Gastroesophageal sphincter (tissue), 4 donors: ENCODE measurements at regions not wholly inside any gene's neighbourhood (a gene's known extent, or its start where the extent isn't known, plus 50 kb on each side); places are given as distances from the start of the nearest gene placed in this dataset.

Source experiments
- ATAC-seq: fragments of 150-250 bp; one replicate; pipeline ENCODE4 v1.9.1; 2016; ENCODE audit warnings: mild to moderate bottlenecking, moderate library complexity
- H3K27ac ChIP-seq, 4 donors: fragments of 200-600 bp; sonication (generic) in 3 of 4; 1 replicate in 3 of 4; 2 replicates in 1 of 4; pipeline ENCODE4 v1.5.1; 2016 to 2019
- H3K27me3 ChIP-seq: fragments of 200-600 bp; sonication (generic); one replicate; pipeline ENCODE4 v1.5.1; 2019
- H3K36me3 ChIP-seq, 2 donors: fragments of 200-600 bp; sonication (generic); one replicate each; pipeline ENCODE4 v1.5.1; 2019; ENCODE audit warnings: control low read depth in 1 of 2
- H3K4me1 ChIP-seq, 3 donors: fragments of 200-600 bp; sonication (generic); 1 replicate in 2 of 3; 2 replicates in 1 of 3; pipeline ENCODE4 v1.5.1; 2016 to 2019; ENCODE audit warnings: control low read depth in 2 of 3
- H3K4me3 ChIP-seq, 2 donors: fragments of 200-600 bp; sonication (generic); one replicate each; pipeline ENCODE4 v1.5.1; 2019; ENCODE audit warnings: mild to moderate bottlenecking in 1 of 2, moderate library complexity in 1 of 2
- H3K9me3 ChIP-seq, 3 donors: fragments of 200-600 bp; sonication (generic); one replicate each; pipeline ENCODE4 v1.5.1; 2017 to 2019; ENCODE audit warnings: control low read depth in 2 of 3
- EP300 ChIP-seq: sonication (generic); formaldehyde crosslinking; IDR thresholded peaks from one replicate; pipeline ENCODE4 v1.6.1; 2017; ENCODE audit warnings: antibody characterized with exemption, mild to moderate bottlenecking
- POLR2A ChIP-seq, 2 donors: fragments of 450-650 bp; IDR thresholded peaks; one replicate each; pipeline ENCODE4 v1.6.1; 2017; ENCODE audit warnings: antibody characterized with exemption in 2 of 2, mild to moderate bottlenecking in 2 of 2, moderate library complexity in 1 of 2
- POLR2AphosphoS5 ChIP-seq: sonication (generic); formaldehyde crosslinking; IDR thresholded peaks from one replicate; pipeline ENCODE4 v1.6.1; 2017; ENCODE audit warnings: antibody characterized with exemption
- WGBS, 2 donors: methylation state at CpG; one replicate each; pipeline ENCODE4 v1.1.5; 2018; ENCODE audit warnings: low coverage in 1 of 2; 5-methylcytosine and 5-hydroxymethylcytosine counted together
- small RNA-seq, 4 donors: library from RNA; depleted of rRNA; stranded (forward); fragments of <200 nt; gene quantifications; one replicate each; pipeline ENCODE3, GENCODE V24; 2016
- TF ChIP-seq, protein P1 (sequence below), 4 experiments: fragments of 200-600 bp in 2 of 4; fragments of 450-650 bp in 2 of 4; sonication (generic) in 1 of 4; IDR thresholded peaks; one replicate each; pipeline ENCODE4 v1.5.1; 2017 to 2019; ENCODE audit warnings: antibody characterized with exemption in 4 of 4, mild to moderate bottlenecking in 2 of 4, moderate library complexity in 2 of 4

DNA sequence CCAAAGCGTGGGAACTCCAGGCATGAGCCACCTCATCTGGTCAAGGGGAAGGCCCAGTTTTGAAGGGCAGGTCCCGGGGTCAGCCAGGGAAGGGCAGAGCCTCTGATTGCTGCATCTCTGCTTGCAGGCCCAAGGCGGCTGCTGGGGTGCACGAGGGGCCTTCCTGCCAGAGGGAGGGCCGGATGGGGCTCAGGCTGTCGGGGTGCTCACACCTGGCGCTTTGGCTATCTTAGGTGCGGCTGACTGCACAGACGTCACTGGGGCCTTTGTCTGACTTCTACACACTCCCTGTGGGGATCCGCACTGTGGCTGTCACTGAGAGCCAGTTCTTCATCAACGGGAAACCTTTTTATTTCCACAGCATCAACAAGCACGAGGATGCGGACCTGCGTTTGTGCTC is 68.7 kb downstream of the ZNF727 start:
- TF ChIP-seq, protein P1, sequence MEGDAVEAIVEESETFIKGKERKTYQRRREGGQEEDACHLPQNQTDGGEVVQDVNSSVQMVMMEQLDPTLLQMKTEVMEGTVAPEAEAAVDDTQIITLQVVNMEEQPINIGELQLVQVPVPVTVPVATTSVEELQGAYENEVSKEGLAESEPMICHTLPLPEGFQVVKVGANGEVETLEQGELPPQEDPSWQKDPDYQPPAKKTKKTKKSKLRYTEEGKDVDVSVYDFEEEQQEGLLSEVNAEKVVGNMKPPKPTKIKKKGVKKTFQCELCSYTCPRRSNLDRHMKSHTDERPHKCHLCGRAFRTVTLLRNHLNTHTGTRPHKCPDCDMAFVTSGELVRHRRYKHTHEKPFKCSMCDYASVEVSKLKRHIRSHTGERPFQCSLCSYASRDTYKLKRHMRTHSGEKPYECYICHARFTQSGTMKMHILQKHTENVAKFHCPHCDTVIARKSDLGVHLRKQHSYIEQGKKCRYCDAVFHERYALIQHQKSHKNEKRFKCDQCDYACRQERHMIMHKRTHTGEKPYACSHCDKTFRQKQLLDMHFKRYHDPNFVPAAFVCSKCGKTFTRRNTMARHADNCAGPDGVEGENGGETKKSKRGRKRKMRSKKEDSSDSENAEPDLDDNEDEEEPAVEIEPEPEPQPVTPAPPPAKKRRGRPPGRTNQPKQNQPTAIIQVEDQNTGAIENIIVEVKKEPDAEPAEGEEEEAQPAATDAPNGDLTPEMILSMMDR (IDR thresholded peaks at IDR 0.05): no peak
- no peak for TF ChIP-seq POLR2AphosphoS5
- no peak for TF ChIP-seq EP300
- TF ChIP-seq POLR2A (IDR thresholded peaks at IDR 0.05): no peak
- no peak for ATAC-seq
- peaks cover 0 to 9% (median 0%) of the 10 kb centered on the region in 3 donors for H3K9me3 ChIP-seq
- WGBS, 2 donors: 40 to 60% methylated on average over 1 of the region's 14 CpGs
- H3K27me3 ChIP-seq: no peaks in the 10 kb centered on the region
- H3K4me3 ChIP-seq: no peak overlapping the region
- H3K36me3 ChIP-seq: no peaks in the 10 kb centered on the region
- no peak overlapping the region for H3K27ac ChIP-seq
- no peaks in the 10 kb centered on the region for H3K4me1 ChIP-seq

DNA sequence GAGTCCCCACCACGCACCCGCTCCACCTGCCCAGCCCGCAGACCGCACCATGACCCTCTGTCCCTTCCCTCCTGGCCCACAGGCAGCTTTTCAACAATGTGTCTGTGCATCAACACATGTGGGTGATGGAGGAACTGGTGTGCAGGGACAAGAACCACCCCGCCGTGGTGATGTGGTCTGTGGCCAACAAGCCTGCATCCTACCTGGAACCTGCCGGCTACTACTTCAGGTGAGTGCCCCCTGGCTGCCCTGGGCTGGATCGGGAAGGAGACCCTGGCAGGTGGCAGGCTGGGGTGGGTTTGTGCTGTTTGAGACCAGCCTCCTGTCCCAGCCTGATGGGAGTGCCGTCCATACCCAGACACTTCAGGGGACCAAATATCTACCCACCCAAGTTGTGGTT is 69.6 kb downstream of the ZNF727 start:
- Histone ChIP-seq H3K27me3 (no peaks in the 10 kb centered on the region), H3K4me3 (no peak overlapping the region), H3K27ac (no peak overlapping the region), H3K36me3 (no peaks in the 10 kb centered on the region), H3K4me1 (no peaks in the 10 kb centered on the region), H3K9me3 (peaks cover 0 to 9% (median 0%) of the 10 kb centered on the region in 3 donors)
- TF ChIP-seq POLR2AphosphoS5: no peak
- TF ChIP-seq, protein P1 (IDR thresholded peaks at IDR 0.05): no peak
- TF ChIP-seq EP300: no peak
- TF ChIP-seq POLR2A (IDR thresholded peaks at IDR 0.05): no peak
- ATAC-seq: no peak
- 92 to 100% methylated on average over 1 to 2 of the region's 9 CpGs for WGBS, 2 donors

- TF ChIP-seq POLR2A (IDR thresholded peaks at IDR 0.05): no peak
- no peak for TF ChIP-seq EP300
- TF ChIP-seq, protein P1 (IDR thresholded peaks at IDR 0.05): no peak
- no peak for TF ChIP-seq POLR2AphosphoS5
- Histone ChIP-seq H3K4me1 (no peaks in the 10 kb centered on the region), H3K36me3 (no peaks in the 10 kb centered on the region), H3K27me3 (no peaks in the 10 kb centered on the region), H3K9me3 (peaks cover 0 to 52% (median 0%) of the 10 kb centered on the region in 3 donors), H3K4me3 (no peak overlapping the region), H3K27ac (no peak overlapping the region)
- WGBS, 2 donors: 70 to 83% methylated on average over 2 of the region's 3 CpGs
- ATAC-seq: no peak
These were observed 75.3 kb upstream of the ZNF735 start for GRCh38 chr7:64131696-64132095.

Small RNAs in the stretch of these regions (small RNA-seq; reads per million reads assigned to genes)
- 0 reads per million in 4 donors for gene MTND4LP2
